Tibial nerve (tissue), 4 donors: ENCODE measurements at regions not wholly inside any gene's neighbourhood (a gene's known extent, or its start where the extent isn't known, plus 50 kb on each side); places are given as distances from the start of the nearest gene placed in this dataset.
"Not testable (repeated sequence)": the region's sequence is repeated elsewhere in the genome, so short reads cannot be mapped to it uniquely, and the experiment has no call there.

ENCODE experiments used
- DNase-seq, 2 donors: peaks; one replicate each; pipeline ENCODE4 v3.0.0-alpha.2; 2019; ENCODE audit warnings: low spot score in 2 of 2
- H3K27ac ChIP-seq, 4 donors: fragments of 200-600 bp; sonication (generic) in 3 of 4; one replicate each; pipeline ENCODE4 v1.5.1; 2017 to 2019; ENCODE audit warnings: mild to moderate bottlenecking in 1 of 4
- H3K27me3 ChIP-seq, 2 donors: fragments of 200-600 bp; sonication (generic) in 1 of 2; one replicate each; pipeline versions ENCODE4 v1.5.1 to v1.6.0; 2017 to 2019
- H3K36me3 ChIP-seq, 3 donors: fragments of 200-600 bp; sonication (generic); one replicate each; pipeline ENCODE4 v1.5.1; 2018 to 2019
- H3K4me1 ChIP-seq, 4 donors: fragments of 200-600 bp; sonication (generic) in 3 of 4; one replicate each; pipeline ENCODE4 v1.5.1; 2017 to 2019
- H3K4me3 ChIP-seq, 4 donors: fragments of 200-600 bp; sonication (generic) in 3 of 4; one replicate each; pipeline ENCODE4 v1.5.1; 2017 to 2019; ENCODE audit warnings: mild to moderate bottlenecking in 1 of 4, moderate library complexity in 1 of 4
- H3K9me3 ChIP-seq, 4 donors: fragments of 200-600 bp; sonication (generic) in 3 of 4; one replicate each; pipeline ENCODE4 v1.5.1; 2017 to 2019
- CTCF ChIP-seq, 5 experiments: fragments of 200-600 bp in 3 of 5; fragments of 450-650 bp in 2 of 5; sonication (generic) in 3 of 5; IDR thresholded peaks; one replicate each; pipeline ENCODE4 v1.5.1; 2016 to 2019; ENCODE audit warnings: antibody characterized with exemption in 5 of 5, mild to moderate bottlenecking in 3 of 5, moderate library complexity in 2 of 5
- EP300 ChIP-seq, 2 donors: sonication (generic); formaldehyde crosslinking; IDR thresholded peaks; one replicate each; pipeline ENCODE4 v1.6.1; 2017; ENCODE audit warnings: antibody characterized with exemption in 2 of 2, mild to moderate bottlenecking in 1 of 2
- POLR2A ChIP-seq, 2 donors: fragments of 450-650 bp; IDR thresholded peaks; one replicate each; pipeline ENCODE4 v1.6.1; 2017; ENCODE audit warnings: antibody characterized with exemption in 2 of 2, mild to moderate bottlenecking in 2 of 2, moderate library complexity in 2 of 2
- WGBS, 2 donors: methylation state at CpG; one replicate each; pipeline ENCODE4 v1.1.5; 2018; 5-methylcytosine and 5-hydroxymethylcytosine counted together

- Histone ChIP-seq H3K9me3 (no peaks in the 10 kb centered on the region), H3K27ac (no peak overlapping the region), H3K27me3 (no peaks in the 10 kb centered on the region), H3K4me3 (no peak overlapping the region), H3K4me1 (peaks cover 0 to 10% (median 3%) of the 10 kb centered on the region in 4 donors), H3K36me3 (no peaks in the 10 kb centered on the region)
- DNase-seq = no peak
- 85 to 91% methylated on average over 4 of the region's 4 CpGs for WGBS, 2 donors
- TF ChIP-seq EP300 (IDR thresholded peaks at IDR 0.05) = no peak
- TF ChIP-seq CTCF (IDR thresholded peaks at IDR 0.05) = no peak
- no peak for TF ChIP-seq POLR2A (IDR thresholded peaks at IDR 0.05)
These were observed 77.6 kb upstream of the TMC1 start for GRCh38 chr9:72443855-72444254.

GRCh38 chr9:72441848-72442607, 77.0 kb upstream of the ZFAND5 start:
- Histone ChIP-seq H3K27me3 (no peaks in the 10 kb centered on the region), H3K4me1 (peaks cover 0 to 10% (median 3%) of the 10 kb centered on the region in 4 donors), H3K27ac (no peak overlapping the region), H3K4me3 (no peak overlapping the region), H3K36me3 (no peaks in the 10 kb centered on the region), H3K9me3 (no peaks in the 10 kb centered on the region)
- WGBS, 2 donors = 68 to 72% methylated on average over 2 of the region's 2 CpGs
- TF ChIP-seq POLR2A (IDR thresholded peaks at IDR 0.05) = no peak
- TF ChIP-seq EP300 (IDR thresholded peaks at IDR 0.05) = no peak
- DNase-seq = no peak

- Histone ChIP-seq H3K4me1 (peaks cover 0 to 10% (median 3%) of the 10 kb centered on the region in 4 donors), H3K36me3 (no peaks in the 10 kb centered on the region), H3K27ac (no peak overlapping the region), H3K9me3 (no peaks in the 10 kb centered on the region), H3K27me3 (no peaks in the 10 kb centered on the region), H3K4me3 (no peak overlapping the region)
- WGBS, 2 donors = 54 to 59% methylated on average over 7 of the region's 7 CpGs
- TF ChIP-seq CTCF (IDR thresholded peaks at IDR 0.05) (no peak), POLR2A (IDR thresholded peaks at IDR 0.05) (no peak), EP300 (IDR thresholded peaks at IDR 0.05) (no peak)
- no peak for DNase-seq
These were observed 76.2 kb upstream of the ZFAND5 start for GRCh38 chr9:72440992-72441847.

GRCh38 chr9:72440378-72440777, 75.4 kb upstream of the ZFAND5 start:
- Histone ChIP-seq H3K4me1 (peaks cover 0 to 10% (median 3%) of the 10 kb centered on the region in 4 donors), H3K9me3 (no peaks in the 10 kb centered on the region), H3K4me3 (no peak overlapping the region), H3K36me3 (no peaks in the 10 kb centered on the region), H3K27me3 (no peaks in the 10 kb centered on the region), H3K27ac (no peak overlapping the region)
- 82 to 89% methylated on average over 2 of the region's 2 CpGs for WGBS, 2 donors
- DNase-seq = no peak
- no peak for TF ChIP-seq CTCF (IDR thresholded peaks at IDR 0.05)
- TF ChIP-seq EP300 (IDR thresholded peaks at IDR 0.05) = no peak
- no peak for TF ChIP-seq POLR2A (IDR thresholded peaks at IDR 0.05)

GRCh38 chr9:72433616-72434267, 68.7 kb upstream of the ZFAND5 start:
- H3K27ac ChIP-seq, H3K36me3 ChIP-seq, H3K9me3 ChIP-seq, H3K27me3 ChIP-seq, H3K4me3 ChIP-seq, DNase-seq, H3K4me1 ChIP-seq: not testable (repeated sequence)
- WGBS, 2 donors = 79 to 84% methylated on average over 12 of the region's 12 CpGs
